Spinal cord (tissue), 9 donors: ENCODE measurements at regions not wholly inside any gene's neighbourhood (a gene's known extent, or its start where the extent isn't known, plus 50 kb on each side); places are given as distances from the start of the nearest gene placed in this dataset.

Experiments used
- DNase-seq, 6 donors: peaks; one replicate each; pipeline versions ENCODE4 v3.0.0 to v3.0.0-alpha.2; 2013 to 2015; ENCODE audit warnings: low spot score in 6 of 6, low read depth in 4 of 6
- H3K27ac ChIP-seq: one replicate; pipeline ENCODE4 v1.5.1; 2013; ENCODE audit warnings: low read depth, low read length, control low read depth
- H3K27me3 ChIP-seq: one replicate; pipeline ENCODE4 v1.6.1; 2013; ENCODE audit warnings: low read length; ENCODE audit not compliant: control insufficient read depth, insufficient read depth
- H3K36me3 ChIP-seq: one replicate; pipeline ENCODE4 v1.6.1; 2013; ENCODE audit warnings: low read length; ENCODE audit not compliant: control insufficient read depth, insufficient read depth
- H3K4me1 ChIP-seq: one replicate; pipeline ENCODE4 v1.6.1; 2013; ENCODE audit warnings: low read length; ENCODE audit not compliant: control insufficient read depth, insufficient read depth
- H3K4me3 ChIP-seq: one replicate; pipeline ENCODE4 v1.5.1; 2013; ENCODE audit warnings: low read depth, low read length, control low read depth
- H3K9me3 ChIP-seq: one replicate; pipeline ENCODE4 v1.6.1; 2013; ENCODE audit warnings: low read length; ENCODE audit not compliant: control insufficient read depth, insufficient read depth
- WGBS: methylation state at CpG from one replicate; pipeline ENCODE4 v1.1.5; 2013; ENCODE audit warnings: missing lambda C conversion rate; ENCODE audit not compliant: insufficient coverage; 5-methylcytosine and 5-hydroxymethylcytosine counted together
- donor health status: healthy.

DNA sequence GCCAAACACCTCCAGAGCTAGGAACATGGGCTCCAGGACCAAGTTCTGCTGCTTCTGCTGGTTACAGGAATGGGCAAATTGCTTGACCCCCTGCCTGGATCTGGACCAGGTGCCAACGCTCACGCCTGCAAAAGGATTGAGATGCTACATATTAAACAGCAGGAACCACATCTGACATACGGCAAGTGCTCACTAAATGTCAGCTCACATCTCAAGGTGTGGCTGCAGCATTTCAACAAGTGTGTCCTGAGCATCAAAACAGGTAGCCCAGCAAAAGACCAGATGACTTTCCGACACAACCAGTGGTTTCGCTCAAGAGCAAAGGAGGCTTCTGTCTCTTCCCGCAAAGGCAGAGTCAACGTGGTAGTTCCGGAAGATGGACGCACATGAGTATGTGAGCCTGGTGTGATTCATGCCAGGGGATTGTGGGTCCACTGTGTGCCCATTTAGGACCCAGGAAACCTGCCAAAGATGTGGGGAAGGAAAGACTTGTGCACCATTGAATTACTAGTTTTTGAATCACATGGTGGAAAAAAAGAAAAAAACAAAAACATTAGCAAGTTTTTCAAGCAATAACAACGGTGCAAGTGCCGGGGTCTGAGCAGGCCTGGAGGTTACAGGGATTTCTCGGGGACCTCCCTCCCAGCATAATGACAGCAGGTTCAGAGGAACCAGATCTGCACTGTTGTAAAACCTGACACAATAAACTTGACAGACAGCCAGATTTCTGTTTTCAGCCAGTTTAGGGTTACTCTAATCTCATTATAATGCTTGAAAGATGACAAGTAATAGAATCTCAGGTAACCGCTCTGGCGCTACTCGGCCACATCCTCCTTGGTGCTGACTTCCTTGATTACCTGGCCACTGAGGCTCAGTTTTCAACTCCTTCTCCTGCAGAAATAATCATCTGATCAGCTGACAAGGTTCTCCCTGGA, 77.9 kb downstream of the SOX1 start:
- 80% methylated on average over 10 of the region's 15 CpGs for WGBS
- H3K27ac ChIP-seq: no peak overlapping the region
- H3K4me3 ChIP-seq: no peak overlapping the region
- no peaks in the 10 kb centered on the region for H3K36me3 ChIP-seq
- H3K9me3 ChIP-seq: no peaks in the 10 kb centered on the region
- H3K4me1 ChIP-seq: no peaks in the 10 kb centered on the region
- no peaks in the 10 kb centered on the region for H3K27me3 ChIP-seq
- no peak for DNase-seq

GRCh38 chr13:112145551-112146360, 78.8 kb downstream of the SOX1 start:
- peak in 1 of 6 donors; percentile 11 for DNase-seq
- Histone ChIP-seq H3K27me3 (no peaks in the 10 kb centered on the region), H3K27ac (no peak overlapping the region), H3K9me3 (no peaks in the 10 kb centered on the region), H3K4me3 (no peak overlapping the region), H3K4me1 (no peaks in the 10 kb centered on the region), H3K36me3 (no peaks in the 10 kb centered on the region)
- WGBS: 71% methylated on average over 18 of the region's 27 CpGs

- 93% methylated on average over 19 of the region's 23 CpGs for WGBS
Observed at GRCh38 chr13:112150352-112150751, 83.4 kb downstream of the SOX1 start.

GRCh38 chr13:112152846-112153245, 85.9 kb downstream of the SOX1 start:
- Histone ChIP-seq H3K4me1 (peaks cover 4% of the 10 kb centered on the region), H3K4me3 (no peak overlapping the region), H3K27ac (no peak overlapping the region), H3K9me3 (peaks cover 2% of the 10 kb centered on the region), H3K36me3 (no peaks in the 10 kb centered on the region), H3K27me3 (no peaks in the 10 kb centered on the region)
- 95% methylated on average over 9 of the region's 9 CpGs for WGBS
- DNase-seq: no peak

More at GRCh38 chr13:112150352-112150751, 83.4 kb downstream of the SOX1 start:
- no peaks in the 10 kb centered on the region for H3K36me3 ChIP-seq
- H3K27me3 ChIP-seq: no peaks in the 10 kb centered on the region
- H3K4me1 ChIP-seq: peaks cover 4% of the 10 kb centered on the region
- no peak for DNase-seq
- H3K4me3 ChIP-seq: no peak overlapping the region
- no peaks in the 10 kb centered on the region for H3K9me3 ChIP-seq
- H3K27ac ChIP-seq: no peak overlapping the region

DNA sequence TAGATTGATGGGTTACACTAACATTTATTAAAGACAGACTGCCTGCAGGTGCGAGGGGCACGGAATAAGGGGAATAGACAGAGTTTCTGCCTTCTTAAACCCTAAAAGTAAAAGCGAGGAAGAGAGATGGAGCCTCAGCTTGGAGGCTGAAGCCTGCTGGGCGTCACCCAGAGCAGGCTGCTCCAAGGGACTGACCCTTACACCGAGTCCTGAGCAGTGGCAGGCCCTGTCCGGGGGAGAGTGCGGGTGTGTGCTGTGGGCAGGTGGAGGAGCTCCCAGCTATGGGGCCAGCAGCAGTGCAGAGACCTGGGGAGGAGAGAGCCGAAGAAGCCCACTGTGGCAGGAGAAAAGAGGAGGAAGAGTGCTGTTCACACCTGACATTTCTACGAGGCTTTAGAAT, 86.4 kb downstream of the SOX1 start:
- 96% methylated on average over 7 of the region's 9 CpGs for WGBS
- DNase-seq: no peak
- H3K36me3 ChIP-seq: no peaks in the 10 kb centered on the region
- H3K27me3 ChIP-seq: no peaks in the 10 kb centered on the region
- H3K4me3 ChIP-seq: no peak overlapping the region
- no peak overlapping the region for H3K27ac ChIP-seq
- peaks cover 4% of the 10 kb centered on the region for H3K4me1 ChIP-seq
- peaks cover 3% of the 10 kb centered on the region for H3K9me3 ChIP-seq

DNA sequence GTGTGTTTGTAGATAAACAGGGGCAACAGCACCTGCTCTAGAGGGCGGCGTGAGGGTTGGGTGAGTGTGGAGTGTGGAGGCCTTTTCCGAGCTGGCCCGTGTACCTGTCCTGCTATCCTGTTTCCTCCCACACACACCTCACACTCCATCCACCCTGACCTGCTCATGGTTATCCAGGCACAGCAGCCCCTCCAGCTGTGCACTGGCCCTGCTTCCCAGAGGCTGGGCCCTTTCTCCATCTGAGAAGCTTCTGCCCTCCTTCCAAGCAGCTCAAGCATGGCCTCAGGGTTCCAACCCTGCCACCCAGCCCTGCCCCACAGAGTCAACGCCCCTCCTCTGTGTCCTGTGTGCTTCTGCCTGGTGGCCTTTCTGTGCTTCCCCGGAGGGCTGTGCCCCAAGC, 86.9 kb downstream of the SOX1 start:
- H3K27me3 ChIP-seq: no peaks in the 10 kb centered on the region
- H3K9me3 ChIP-seq: peaks cover 3% of the 10 kb centered on the region
- DNase-seq: no peak
- WGBS: 73% methylated on average over 2 of the region's 6 CpGs
- peaks cover 4% of the 10 kb centered on the region for H3K4me1 ChIP-seq
- H3K27ac ChIP-seq: no peak overlapping the region
- H3K36me3 ChIP-seq: no peaks in the 10 kb centered on the region
- H3K4me3 ChIP-seq: no peak overlapping the region

DNA sequence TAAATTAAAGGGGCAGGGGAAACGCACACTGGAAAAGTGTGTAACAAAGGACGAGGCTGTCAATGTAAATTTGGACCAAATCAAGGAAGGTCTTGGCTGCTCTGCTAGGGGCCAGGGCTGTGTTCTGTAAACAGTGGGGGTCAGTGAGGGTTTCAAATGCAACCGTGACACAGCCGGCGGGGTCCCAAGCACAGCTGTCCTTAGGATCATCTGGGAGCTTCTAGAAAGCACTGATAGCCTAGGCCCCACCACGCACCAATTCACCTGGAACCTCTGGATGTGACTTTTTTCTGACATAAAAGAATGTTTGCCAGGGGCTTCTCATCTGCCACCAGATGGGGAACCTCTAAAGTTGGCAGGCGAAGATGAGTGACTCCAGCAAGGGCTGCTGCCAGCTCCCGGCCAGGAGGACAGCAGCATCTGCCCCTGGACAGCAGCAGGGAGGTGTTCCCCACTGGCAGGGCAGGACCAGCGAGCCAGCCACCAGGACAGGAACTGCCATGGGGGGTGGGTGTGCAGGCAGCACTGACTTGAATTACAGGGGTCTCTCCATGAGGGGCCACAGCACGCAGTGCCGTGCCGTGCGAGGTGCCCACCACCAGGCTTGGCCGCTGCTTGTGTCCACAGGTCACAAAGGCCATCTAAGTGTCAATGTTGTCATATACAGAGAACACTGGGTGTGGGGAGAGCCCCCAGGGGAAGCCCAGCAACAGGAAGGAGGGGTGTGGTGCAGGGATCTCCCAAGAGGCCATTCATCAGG, 87.5 kb downstream of the SOX1 start:
- no peak overlapping the region for H3K4me3 ChIP-seq
- DNase-seq: no peak
- WGBS: 79% methylated on average over 13 of the region's 14 CpGs
- peaks cover 3% of the 10 kb centered on the region for H3K9me3 ChIP-seq
- H3K27ac ChIP-seq: no peak overlapping the region
- no peaks in the 10 kb centered on the region for H3K36me3 ChIP-seq
- no peaks in the 10 kb centered on the region for H3K27me3 ChIP-seq
- H3K4me1 ChIP-seq: peaks cover 9% of the 10 kb centered on the region

DNA sequence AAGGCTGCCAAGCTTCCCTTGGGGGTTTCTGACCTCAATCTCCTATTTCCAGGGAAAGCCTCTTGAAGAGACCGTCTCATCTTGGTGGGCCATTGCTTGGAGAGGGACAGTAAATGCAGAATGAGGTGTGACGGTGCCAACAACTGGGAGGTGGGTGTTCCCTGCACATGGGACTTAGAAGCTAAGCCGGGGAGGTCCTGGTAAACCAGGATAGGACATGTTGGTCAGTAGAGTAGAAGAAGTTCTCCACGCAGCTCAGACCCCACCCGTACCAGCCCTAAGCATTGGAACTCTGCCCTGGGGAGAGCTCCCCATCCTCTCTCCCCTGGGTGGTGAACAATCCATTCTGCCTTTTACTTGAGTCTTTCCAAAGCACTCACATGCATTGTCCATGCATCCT, 92.0 kb downstream of the SOX1 start:
- no peak for DNase-seq
- H3K27ac ChIP-seq: no peak overlapping the region

More for the DNA sequence above, 92.0 kb downstream of the SOX1 start:
- no peaks in the 10 kb centered on the region for H3K27me3 ChIP-seq
- 92% methylated on average over 4 of the region's 5 CpGs for WGBS
- no peak overlapping the region for H3K4me3 ChIP-seq
- peaks cover 25% of the 10 kb centered on the region for H3K4me1 ChIP-seq
- H3K36me3 ChIP-seq: no peaks in the 10 kb centered on the region
- H3K9me3 ChIP-seq: peaks cover 3% of the 10 kb centered on the region
